Activated naive CD4-positive, alpha-beta T cell treated with anti-CD3 and anti-CD28 coated beads, Interleukin-2, amount 10 ng/mL, durations not matched to agents 7 days and 5 days (primary cell): ENCODE measurements at regions not wholly inside any gene's neighbourhood (a gene's known extent, or its start where the extent isn't known, plus 50 kb on each side); places are given as distances from the start of the nearest gene placed in this dataset.
"Not testable (repeated sequence)": the region's sequence is repeated elsewhere in the genome, so short reads cannot be mapped to it uniquely, and the experiment has no call there.

ENCODE experiments used
- CTCF ChIA-PET: fragments of 350-600 bp; sonication (Branson Sonifier 250); formaldehyde crosslinking; loops from one replicate; lab custom pipeline; 2021; ENCODE audit warnings: antibody characterized with exemption; lab: Charles Lee
- DNase-seq: peaks from one replicate; pipeline ENCODE4 v3.0.0-alpha.2; 2020
- H3K27ac Mint-ChIP-seq: one replicate; pipeline ENCODE4 v1.8.0; 2021; ENCODE audit warnings: mild to moderate bottlenecking, moderate library complexity, mixed read lengths
- H3K27me3 Mint-ChIP-seq: one replicate; pipeline ENCODE4 v1.8.0; 2021; ENCODE audit warnings: mild to moderate bottlenecking, mixed read lengths
- H3K36me3 Mint-ChIP-seq: one replicate; pipeline ENCODE4 v1.8.0; 2021; ENCODE audit warnings: mixed read lengths
- H3K4me1 Mint-ChIP-seq: one replicate; pipeline ENCODE4 v1.8.0; 2021; ENCODE audit warnings: mixed read lengths
- H3K4me3 Mint-ChIP-seq: one replicate; pipeline ENCODE4 v1.8.0; 2021; ENCODE audit warnings: mild to moderate bottlenecking, moderate library complexity, mixed read lengths
- H3K9me3 Mint-ChIP-seq: one replicate; pipeline ENCODE4 v1.8.0; 2021; ENCODE audit warnings: mixed read lengths

GRCh38 chr20:39706184-39706663 lies 744.1 kb downstream of the DHX35 start:
- Mint-ChIP-seq H3K9me3 (peaks cover 1% of the 10 kb centered on the region), H3K4me3 (no peak overlapping the region), H3K36me3 (no peaks in the 10 kb centered on the region), H3K4me1 (no peaks in the 10 kb centered on the region), H3K27me3 (no peaks in the 10 kb centered on the region), H3K27ac (no peak overlapping the region)
- no peak for DNase-seq
- CTCF ChIA-PET: no interaction called here

GRCh38 chr20:39705032-39705431 lies 742.9 kb downstream of the DHX35 start:
- Mint-ChIP-seq H3K36me3 (no peaks in the 10 kb centered on the region), H3K9me3 (peaks cover 1% of the 10 kb centered on the region), H3K27ac (no peak overlapping the region), H3K27me3 (no peaks in the 10 kb centered on the region), H3K4me3 (no peak overlapping the region), H3K4me1 (no peaks in the 10 kb centered on the region)
- CTCF ChIA-PET: no interaction called here
- DNase-seq: no peak

GRCh38 chr20:39703357-39703756 lies 741.2 kb downstream of the DHX35 start:
- CTCF ChIA-PET, H3K27me3 Mint-ChIP-seq, H3K36me3 Mint-ChIP-seq: not testable (repeated sequence)

GRCh38 chr20:39702701-39703349 lies 740.7 kb downstream of the DHX35 start:
- no peaks in the 10 kb centered on the region for H3K36me3 Mint-ChIP-seq
- H3K4me3 Mint-ChIP-seq: no peak overlapping the region
- H3K27me3 Mint-ChIP-seq: no peaks in the 10 kb centered on the region
- H3K27ac Mint-ChIP-seq: no peak overlapping the region
- no peaks in the 10 kb centered on the region for H3K9me3 Mint-ChIP-seq
- DNase-seq: no peak
- CTCF ChIA-PET: no interaction called here
- H3K4me1 Mint-ChIP-seq: no peaks in the 10 kb centered on the region

More at GRCh38 chr20:39703357-39703756, 741.2 kb downstream of the DHX35 start:
- not testable (repeated sequence) for H3K4me3 Mint-ChIP-seq, H3K4me1 Mint-ChIP-seq, H3K27ac Mint-ChIP-seq, DNase-seq, H3K9me3 Mint-ChIP-seq

- Mint-ChIP-seq H3K27ac (no peak overlapping the region), H3K4me3 (no peak overlapping the region), H3K36me3 (no peaks in the 10 kb centered on the region), H3K4me1 (no peaks in the 10 kb centered on the region), H3K27me3 (no peaks in the 10 kb centered on the region), H3K9me3 (no peaks in the 10 kb centered on the region)
- DNase-seq: no peak
- CTCF ChIA-PET: no interaction called here
Observed at GRCh38 chr20:39700528-39700927, 738.4 kb downstream of the DHX35 start.

- Mint-ChIP-seq H3K9me3 (no peaks in the 10 kb centered on the region), H3K4me3 (no peak overlapping the region), H3K36me3 (no peaks in the 10 kb centered on the region), H3K27me3 (no peaks in the 10 kb centered on the region), H3K4me1 (no peaks in the 10 kb centered on the region), H3K27ac (no peak overlapping the region)
- no peak for DNase-seq
- CTCF ChIA-PET: no interaction called here
Observed at GRCh38 chr20:39699166-39699725, 737.1 kb downstream of the DHX35 start.

- H3K36me3 Mint-ChIP-seq: no peaks in the 10 kb centered on the region
- no peaks in the 10 kb centered on the region for H3K4me1 Mint-ChIP-seq
- no peaks in the 10 kb centered on the region for H3K27me3 Mint-ChIP-seq
- H3K9me3 Mint-ChIP-seq: no peaks in the 10 kb centered on the region
- DNase-seq: no peak
- H3K4me3 Mint-ChIP-seq: no peak overlapping the region
- CTCF ChIA-PET: no interaction called here
- no peak overlapping the region for H3K27ac Mint-ChIP-seq
Observed at GRCh38 chr20:39698752-39699151, 736.6 kb downstream of the DHX35 start.

- Mint-ChIP-seq H3K36me3 (no peaks in the 10 kb centered on the region), H3K27me3 (no peaks in the 10 kb centered on the region), H3K4me3 (no peak overlapping the region), H3K27ac (no peak overlapping the region), H3K4me1 (no peaks in the 10 kb centered on the region), H3K9me3 (peaks cover 2% of the 10 kb centered on the region)
- DNase-seq: no peak
- CTCF ChIA-PET: no interaction called here
Observed at GRCh38 chr20:39691151-39691862, 729.2 kb downstream of the DHX35 start.

GRCh38 chr20:39676857-39677391 lies 714.8 kb downstream of the DHX35 start:
- Mint-ChIP-seq H3K36me3 (no peaks in the 10 kb centered on the region), H3K4me1 (no peaks in the 10 kb centered on the region), H3K4me3 (no peak overlapping the region), H3K9me3 (peaks cover 5% of the 10 kb centered on the region), H3K27me3 (no peaks in the 10 kb centered on the region), H3K27ac (no peak overlapping the region)
- CTCF ChIA-PET: no interaction called here
- DNase-seq: no peak

GRCh38 chr20:39676241-39676640 lies 714.1 kb downstream of the DHX35 start:
- H3K4me1 Mint-ChIP-seq: no peaks in the 10 kb centered on the region
- no peak for DNase-seq
- no peak overlapping the region for H3K27ac Mint-ChIP-seq
- H3K9me3 Mint-ChIP-seq: peaks cover 5% of the 10 kb centered on the region
- H3K4me3 Mint-ChIP-seq: no peak overlapping the region
- H3K27me3 Mint-ChIP-seq: no peaks in the 10 kb centered on the region
- H3K36me3 Mint-ChIP-seq: no peaks in the 10 kb centered on the region
- CTCF ChIA-PET: interaction anchor here (0.6 kb wide), 1 partner anchor 73 kb away, joined by 3 read pairs; no protein-coding TSS in a partner anchor

- CTCF ChIA-PET: no interaction called here
- H3K4me3 Mint-ChIP-seq: no peak overlapping the region
- no peaks in the 10 kb centered on the region for H3K4me1 Mint-ChIP-seq
- no peaks in the 10 kb centered on the region for H3K36me3 Mint-ChIP-seq
- H3K27ac Mint-ChIP-seq: no peak overlapping the region
- DNase-seq: no peak
- peaks cover 2% of the 10 kb centered on the region for H3K9me3 Mint-ChIP-seq
- H3K27me3 Mint-ChIP-seq: no peaks in the 10 kb centered on the region
Observed at GRCh38 chr20:39674842-39675241, 712.7 kb downstream of the DHX35 start.

GRCh38 chr20:39670988-39671387 lies 708.8 kb downstream of the DHX35 start:
- no peak overlapping the region for H3K27ac Mint-ChIP-seq
- CTCF ChIA-PET: interaction anchor here (0.6 kb wide), 1 partner anchor 26 kb away, joined by 3 read pairs; no protein-coding TSS in a partner anchor

GRCh38 chr20:39669659-39670058 lies 707.5 kb downstream of the DHX35 start:
- Mint-ChIP-seq H3K9me3 (no peaks in the 10 kb centered on the region), H3K36me3 (no peaks in the 10 kb centered on the region), H3K27me3 (no peaks in the 10 kb centered on the region), H3K4me1 (no peaks in the 10 kb centered on the region), H3K27ac (no peak overlapping the region), H3K4me3 (no peak overlapping the region)
- DNase-seq: no peak
- CTCF ChIA-PET: no interaction called here

More at GRCh38 chr20:39670988-39671387, 708.8 kb downstream of the DHX35 start:
- H3K4me3 Mint-ChIP-seq: no peak overlapping the region
- no peaks in the 10 kb centered on the region for H3K36me3 Mint-ChIP-seq
- H3K27me3 Mint-ChIP-seq: no peaks in the 10 kb centered on the region
- no peaks in the 10 kb centered on the region for H3K4me1 Mint-ChIP-seq
- no peaks in the 10 kb centered on the region for H3K9me3 Mint-ChIP-seq
- DNase-seq: no peak

GRCh38 chr20:39668038-39668437 lies 705.9 kb downstream of the DHX35 start:
- Mint-ChIP-seq H3K27ac (no peak overlapping the region), H3K4me1 (no peaks in the 10 kb centered on the region), H3K4me3 (no peak overlapping the region), H3K27me3 (no peaks in the 10 kb centered on the region), H3K9me3 (no peaks in the 10 kb centered on the region), H3K36me3 (no peaks in the 10 kb centered on the region)
- DNase-seq: no peak
- CTCF ChIA-PET: no interaction called here
